MM.1S (cell line): ENCODE measurements at regions not wholly inside any gene's neighbourhood (a gene's known extent, or its start where the extent isn't known, plus 50 kb on each side); places are given as distances from the start of the nearest gene placed in this dataset.

Experiments used
- DNase-seq: peaks from one replicate; pipeline ENCODE4 v3.0.0-alpha.2; 2015
- H2AFZ ChIP-seq: fragments of 300-600 bp; sonication (generic); 2 replicates; pipeline ENCODE4 v1.6.0; 2016; ENCODE audit warnings: antibody characterized with exemption, low read length
- H3F3A ChIP-seq: fragments of 300-600 bp; sonication (generic); 2 replicates; pipeline ENCODE4 v1.6.1; 2016; ENCODE audit warnings: mild to moderate bottlenecking, antibody characterized with exemption, low read length, moderate library complexity, mixed read lengths; ENCODE audit not compliant: insufficient read depth
- H3K27ac ChIP-seq: fragments of 300-600 bp; sonication (generic); 2 replicates; pipeline ENCODE4 v1.5.1; 2016; ENCODE audit warnings: mild to moderate bottlenecking, low read length
- H3K27me3 ChIP-seq: fragments of 300-600 bp; sonication (generic); replicated peaks from 2 replicates; pipeline ENCODE4 v1.6.0; 2016; ENCODE audit warnings: low read length; ENCODE audit not compliant: insufficient read depth
- H3K36me3 ChIP-seq: fragments of 300-600 bp; sonication (generic); replicated peaks from 2 replicates; pipeline ENCODE4 v1.6.1; 2016; ENCODE audit warnings: mild to moderate bottlenecking, low read length, mixed read lengths; ENCODE audit not compliant: insufficient read depth
- H3K4me1 ChIP-seq: fragments of 300-600 bp; sonication (generic); 2 replicates; pipeline ENCODE4 v1.6.1; 2016; ENCODE audit warnings: low read length, mixed read lengths
- H3K4me2 ChIP-seq: fragments of 300-600 bp; sonication (generic); 2 replicates; pipeline ENCODE4 v1.6.0; 2016; ENCODE audit warnings: low read depth, low read length
- H3K4me3 ChIP-seq: fragments of 300-600 bp; sonication (generic); 2 replicates; pipeline ENCODE4 v1.5.1; 2016; ENCODE audit warnings: low read length, mixed read lengths
- H3K79me2 ChIP-seq: fragments of 300-600 bp; sonication (generic); 2 replicates; pipeline ENCODE4 v1.6.1; 2016; ENCODE audit warnings: mixed run types, low read length, mixed read lengths
- H3K9ac ChIP-seq: fragments of 300-600 bp; sonication (generic); 2 replicates; pipeline ENCODE4 v1.6.1; 2016; ENCODE audit warnings: low read length, mixed read lengths
- H3K9me2 ChIP-seq: fragments of 300-600 bp; sonication (generic); replicated peaks from 2 replicates; pipeline ENCODE4 v1.6.1; 2016; ENCODE audit warnings: mild to moderate bottlenecking, low read length, mixed read lengths; ENCODE audit not compliant: insufficient read depth
- H3K9me3 ChIP-seq: fragments of 300-600 bp; sonication (generic); replicated peaks from 2 replicates; pipeline ENCODE4 v1.6.1; 2016; ENCODE audit warnings: mild to moderate bottlenecking, low read length, mixed read lengths; ENCODE audit not compliant: insufficient read depth
- H4K20me1 ChIP-seq: fragments of 300-600 bp; sonication (generic); 2 replicates; pipeline ENCODE4 v1.6.1; 2016; ENCODE audit warnings: mild to moderate bottlenecking, low read length, moderate library complexity, mixed read lengths; ENCODE audit not compliant: insufficient read depth
- EZH2 ChIP-seq: fragments of 300-600 bp; sonication (generic); optimal IDR thresholded peaks from 2 replicates; pipeline ENCODE3; 2017; ENCODE audit warnings: low read depth, mild to moderate bottlenecking, antibody characterized with exemption, low read length, mixed read lengths
- EZH2phosphoT487 ChIP-seq: fragments of 300-600 bp; sonication (generic); IDR thresholded peaks from 2 replicates; pipeline ENCODE4 v1.6.1; 2018; ENCODE audit warnings: antibody characterized with exemption, low read length
- TF ChIP-seq, protein P1 (sequence below): fragments of 300-600 bp; sonication (generic); IDR thresholded peaks from 2 replicates; pipeline ENCODE4 v1.5.1; 2016; ENCODE audit warnings: antibody characterized with exemption, low read length, mixed read lengths

DNA sequence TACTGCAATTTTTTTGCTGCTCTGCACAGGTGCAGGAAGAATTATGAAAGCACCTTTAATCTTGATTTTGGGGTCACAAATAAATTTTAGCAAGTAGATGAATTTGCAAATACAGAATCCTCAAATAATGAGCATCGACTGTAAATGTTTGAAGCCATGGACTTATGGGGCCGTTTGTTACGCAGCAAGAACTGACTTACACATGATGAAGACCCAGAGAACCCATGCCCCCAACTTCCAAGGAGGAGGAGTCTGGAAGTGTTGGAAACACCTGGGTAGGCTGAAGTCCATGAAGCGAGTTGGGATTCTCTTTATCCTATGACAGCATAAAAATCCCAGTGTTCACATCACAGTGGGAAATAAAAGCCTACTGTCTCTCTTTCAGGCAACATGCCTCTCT lies 176.6 kb downstream of the RBFOX3 start:
- Histone ChIP-seq H3K27ac (no peak overlapping the region), H3K9me2 (no peaks in the 10 kb centered on the region), H3K4me2 (no peak overlapping the region), H3K27me3 (peaks cover 98% of the 10 kb centered on the region), H3K4me3 (no peak overlapping the region), H3K36me3 (no peaks in the 10 kb centered on the region), H3K9me3 (no peaks in the 10 kb centered on the region), H3K9ac (no peak overlapping the region), H3F3A (no peaks in the 10 kb centered on the region), H4K20me1 (no peaks in the 10 kb centered on the region), H3K4me1 (no peaks in the 10 kb centered on the region), H3K79me2 (no peaks in the 10 kb centered on the region), H2AFZ (no peak overlapping the region)
- no peak for DNase-seq
- TF ChIP-seq EZH2phosphoT487 (no peak), EZH2 (no peak)
- TF ChIP-seq, protein P1, sequence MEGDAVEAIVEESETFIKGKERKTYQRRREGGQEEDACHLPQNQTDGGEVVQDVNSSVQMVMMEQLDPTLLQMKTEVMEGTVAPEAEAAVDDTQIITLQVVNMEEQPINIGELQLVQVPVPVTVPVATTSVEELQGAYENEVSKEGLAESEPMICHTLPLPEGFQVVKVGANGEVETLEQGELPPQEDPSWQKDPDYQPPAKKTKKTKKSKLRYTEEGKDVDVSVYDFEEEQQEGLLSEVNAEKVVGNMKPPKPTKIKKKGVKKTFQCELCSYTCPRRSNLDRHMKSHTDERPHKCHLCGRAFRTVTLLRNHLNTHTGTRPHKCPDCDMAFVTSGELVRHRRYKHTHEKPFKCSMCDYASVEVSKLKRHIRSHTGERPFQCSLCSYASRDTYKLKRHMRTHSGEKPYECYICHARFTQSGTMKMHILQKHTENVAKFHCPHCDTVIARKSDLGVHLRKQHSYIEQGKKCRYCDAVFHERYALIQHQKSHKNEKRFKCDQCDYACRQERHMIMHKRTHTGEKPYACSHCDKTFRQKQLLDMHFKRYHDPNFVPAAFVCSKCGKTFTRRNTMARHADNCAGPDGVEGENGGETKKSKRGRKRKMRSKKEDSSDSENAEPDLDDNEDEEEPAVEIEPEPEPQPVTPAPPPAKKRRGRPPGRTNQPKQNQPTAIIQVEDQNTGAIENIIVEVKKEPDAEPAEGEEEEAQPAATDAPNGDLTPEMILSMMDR, result no peak

DNA sequence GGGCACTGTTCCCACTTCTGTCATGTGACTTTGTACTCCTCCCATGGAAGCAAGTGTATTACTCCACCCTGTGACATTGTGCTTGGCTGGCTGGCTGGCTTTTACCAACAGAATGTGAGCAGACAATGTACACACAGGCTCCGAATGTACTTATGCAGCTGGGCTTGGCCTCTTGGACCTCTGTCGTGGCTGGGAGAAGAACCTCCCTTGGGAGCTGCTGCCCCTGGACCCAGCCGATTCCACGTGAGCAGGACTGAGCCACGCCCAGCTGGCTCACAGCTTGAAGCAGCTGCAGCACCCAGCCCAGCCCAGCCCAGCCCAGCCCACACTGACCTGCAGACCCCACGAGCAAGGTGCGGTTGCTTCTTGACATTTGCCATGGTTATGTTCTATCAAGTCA lies 177.5 kb downstream of the RBFOX3 start:
- DNase-seq, result no peak
- H3K79me2 ChIP-seq, result no peaks in the 10 kb centered on the region
- no peaks in the 10 kb centered on the region for H3F3A ChIP-seq
- no peaks in the 10 kb centered on the region for H4K20me1 ChIP-seq
- H3K36me3 ChIP-seq, result no peaks in the 10 kb centered on the region
- H3K4me3 ChIP-seq, result no peak overlapping the region
- no peak overlapping the region for H3K9ac ChIP-seq
- H3K9me2 ChIP-seq, result no peaks in the 10 kb centered on the region
- no peak overlapping the region for H2AFZ ChIP-seq
- no peak overlapping the region for H3K4me2 ChIP-seq
- H3K4me1 ChIP-seq, result no peaks in the 10 kb centered on the region
- TF ChIP-seq, protein P1, result no peak
- no peak for TF ChIP-seq EZH2phosphoT487
- TF ChIP-seq EZH2, result no peak
- no peaks in the 10 kb centered on the region for H3K9me3 ChIP-seq
- H3K27me3 ChIP-seq, result peaks cover 98% of the 10 kb centered on the region
- no peak overlapping the region for H3K27ac ChIP-seq

DNA sequence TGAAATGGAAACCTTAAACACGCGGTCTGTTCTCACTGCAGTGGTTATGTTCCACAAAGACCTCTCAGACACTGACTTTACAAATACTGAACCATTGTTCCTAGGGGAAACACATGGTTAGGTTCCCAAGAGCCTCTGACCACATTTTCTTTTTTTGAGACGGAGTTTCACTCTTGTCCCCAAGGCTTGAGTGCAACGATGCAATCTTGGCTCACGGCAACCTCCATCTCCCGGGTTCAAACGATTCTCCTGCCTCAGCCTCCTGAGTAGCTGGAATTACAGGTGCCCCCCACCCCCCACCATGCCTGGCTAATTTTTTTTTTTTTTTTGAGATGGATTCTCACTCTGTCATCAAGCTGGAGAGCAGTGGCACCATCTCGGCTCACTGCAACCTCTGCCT lies 179.7 kb downstream of the RBFOX3 start:
- Histone ChIP-seq H3K9ac (no peak overlapping the region), H3K27ac (no peak overlapping the region), H3K4me2 (no peak overlapping the region), H3K9me2 (no peaks in the 10 kb centered on the region), H4K20me1 (no peaks in the 10 kb centered on the region), H3F3A (no peaks in the 10 kb centered on the region), H3K79me2 (no peaks in the 10 kb centered on the region), H3K36me3 (no peaks in the 10 kb centered on the region), H3K27me3 (peaks cover 97% of the 10 kb centered on the region), H3K9me3 (no peaks in the 10 kb centered on the region), H3K4me1 (no peaks in the 10 kb centered on the region), H2AFZ (no peak overlapping the region), H3K4me3 (no peak overlapping the region)
- DNase-seq, result no peak
- no peak for TF ChIP-seq EZH2phosphoT487
- TF ChIP-seq EZH2, result no peak
- TF ChIP-seq, protein P1, result no peak
